ENCODE measurements at regions not wholly inside any gene's neighbourhood (a gene's known extent, or its start where the extent isn't known, plus 50 kb on each side); places are given as distances from the start of the nearest gene placed in this dataset.

DNA sequence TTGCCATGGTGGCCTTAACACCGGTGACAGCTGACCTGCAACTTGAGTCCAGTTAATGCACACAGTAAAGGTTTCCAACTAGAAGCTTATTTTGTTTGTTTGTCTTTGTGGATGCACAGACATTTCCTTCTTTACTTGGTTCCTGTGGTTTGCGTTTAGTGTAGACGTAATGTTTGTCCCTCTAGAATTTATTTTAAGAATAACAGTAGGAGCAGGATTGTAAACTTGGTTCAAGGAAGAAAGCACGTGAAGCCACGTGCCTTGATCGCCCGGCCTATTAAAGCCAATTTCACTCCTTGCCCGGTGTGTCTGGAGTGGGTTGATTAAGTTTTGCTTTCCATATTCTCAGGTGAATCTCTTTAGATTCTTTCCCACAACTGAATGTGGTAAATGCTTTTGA lies 263.2 kb upstream of the C2CD4B start:
- TF ChIP-seq, protein P1, sequence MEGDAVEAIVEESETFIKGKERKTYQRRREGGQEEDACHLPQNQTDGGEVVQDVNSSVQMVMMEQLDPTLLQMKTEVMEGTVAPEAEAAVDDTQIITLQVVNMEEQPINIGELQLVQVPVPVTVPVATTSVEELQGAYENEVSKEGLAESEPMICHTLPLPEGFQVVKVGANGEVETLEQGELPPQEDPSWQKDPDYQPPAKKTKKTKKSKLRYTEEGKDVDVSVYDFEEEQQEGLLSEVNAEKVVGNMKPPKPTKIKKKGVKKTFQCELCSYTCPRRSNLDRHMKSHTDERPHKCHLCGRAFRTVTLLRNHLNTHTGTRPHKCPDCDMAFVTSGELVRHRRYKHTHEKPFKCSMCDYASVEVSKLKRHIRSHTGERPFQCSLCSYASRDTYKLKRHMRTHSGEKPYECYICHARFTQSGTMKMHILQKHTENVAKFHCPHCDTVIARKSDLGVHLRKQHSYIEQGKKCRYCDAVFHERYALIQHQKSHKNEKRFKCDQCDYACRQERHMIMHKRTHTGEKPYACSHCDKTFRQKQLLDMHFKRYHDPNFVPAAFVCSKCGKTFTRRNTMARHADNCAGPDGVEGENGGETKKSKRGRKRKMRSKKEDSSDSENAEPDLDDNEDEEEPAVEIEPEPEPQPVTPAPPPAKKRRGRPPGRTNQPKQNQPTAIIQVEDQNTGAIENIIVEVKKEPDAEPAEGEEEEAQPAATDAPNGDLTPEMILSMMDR (conservative IDR thresholded peaks at IDR 0.05; ENCODE audit: low read length), result no peak
- no peak overlapping the region for H3K4me3 ChIP-seq (ENCODE audit: low read length)
- DNase-seq (ENCODE audit: low read depth), result no peak

DNA sequence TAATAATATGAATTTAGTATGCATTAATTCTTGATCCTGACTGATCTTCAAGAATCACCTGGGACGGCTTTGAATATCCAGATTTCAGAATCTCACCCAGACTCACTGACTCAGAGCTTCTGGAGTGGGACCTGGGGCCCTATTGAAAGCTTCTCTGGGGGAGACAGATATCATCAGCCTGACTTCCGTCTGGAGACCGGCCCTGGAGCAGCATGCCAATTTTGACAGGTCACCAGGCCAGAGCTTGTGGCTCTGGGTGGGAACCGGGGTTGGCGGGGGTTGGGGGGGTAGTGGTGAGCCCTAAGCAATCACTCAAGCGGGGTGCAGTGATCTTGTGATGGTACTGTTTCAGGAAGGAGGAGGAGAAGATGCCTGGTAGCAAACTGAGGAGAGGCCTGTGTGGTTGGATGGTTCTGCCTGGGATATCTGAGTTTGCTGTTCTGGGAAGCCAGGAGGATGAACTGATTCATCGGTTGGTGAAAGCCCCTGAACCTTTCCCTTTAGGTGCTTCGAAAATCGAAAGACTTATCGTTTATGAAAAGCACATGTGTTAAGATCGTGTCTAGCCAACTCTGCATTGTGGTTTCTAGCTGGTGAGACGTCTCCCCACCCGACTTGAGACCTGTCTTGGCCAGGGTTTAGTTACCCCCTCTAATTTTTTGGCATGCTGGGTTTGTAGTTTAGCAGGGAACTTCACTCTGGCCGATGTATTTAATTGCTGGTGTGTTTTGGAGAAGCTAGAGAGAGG lies 263.9 kb upstream of the C2CD4B start:
- H3K4me3 ChIP-seq (ENCODE audit: low read length), result no peak overlapping the region
- TF ChIP-seq, protein P1 (conservative IDR thresholded peaks at IDR 0.05; ENCODE audit: low read length), result no peak
- no peak for DNase-seq (ENCODE audit: low read depth)

DNA sequence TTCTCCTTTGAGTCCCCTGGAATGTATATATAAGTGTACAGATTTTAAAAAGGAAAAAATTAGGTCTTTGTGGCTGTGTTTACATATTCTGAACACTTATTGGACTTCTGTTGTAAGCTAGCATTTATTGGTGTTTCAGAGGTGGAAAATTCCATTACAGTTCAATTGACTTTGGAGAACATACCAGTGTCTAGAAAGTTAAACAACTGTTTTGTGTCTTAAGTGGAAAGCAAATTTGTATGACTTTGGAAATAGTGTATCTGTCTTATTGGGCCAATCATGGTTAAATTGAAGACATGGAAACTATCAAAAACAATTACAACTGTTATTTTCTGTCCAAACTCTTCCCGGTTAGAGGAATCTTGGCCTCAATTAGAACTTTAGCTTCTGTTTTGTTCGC lies 265.0 kb upstream of the C2CD4B start:
- TF ChIP-seq, protein P1 (conservative IDR thresholded peaks at IDR 0.05; ENCODE audit: low read length), result no peak
- H3K4me3 ChIP-seq (ENCODE audit: low read length), result no peak overlapping the region
- DNase-seq (ENCODE audit: low read depth), result no peak

DNA sequence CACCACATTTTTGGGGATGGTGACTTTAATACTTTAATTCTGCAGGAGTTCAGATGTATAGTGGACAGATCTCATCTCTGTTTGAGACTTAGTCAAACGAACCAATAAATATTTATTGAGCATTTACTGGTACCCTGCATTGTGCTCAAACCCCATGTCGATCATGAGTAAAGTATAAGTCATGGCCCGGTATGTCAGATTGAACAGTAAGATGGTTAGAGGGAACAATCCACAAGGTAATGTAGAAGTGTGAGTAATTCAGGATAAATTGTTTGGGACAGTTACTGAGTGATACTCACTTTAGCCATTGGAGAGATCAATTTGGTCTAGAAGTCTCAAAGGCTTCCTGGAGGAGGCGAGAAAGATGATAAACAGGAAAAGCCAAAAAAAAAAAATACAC lies 265.5 kb upstream of the C2CD4B start:
- TF ChIP-seq, protein P1 (conservative IDR thresholded peaks at IDR 0.05; ENCODE audit: low read length), result no peak
- H3K4me3 ChIP-seq (ENCODE audit: low read length), result no peak overlapping the region
- DNase-seq (ENCODE audit: low read depth), result no peak

DNA sequence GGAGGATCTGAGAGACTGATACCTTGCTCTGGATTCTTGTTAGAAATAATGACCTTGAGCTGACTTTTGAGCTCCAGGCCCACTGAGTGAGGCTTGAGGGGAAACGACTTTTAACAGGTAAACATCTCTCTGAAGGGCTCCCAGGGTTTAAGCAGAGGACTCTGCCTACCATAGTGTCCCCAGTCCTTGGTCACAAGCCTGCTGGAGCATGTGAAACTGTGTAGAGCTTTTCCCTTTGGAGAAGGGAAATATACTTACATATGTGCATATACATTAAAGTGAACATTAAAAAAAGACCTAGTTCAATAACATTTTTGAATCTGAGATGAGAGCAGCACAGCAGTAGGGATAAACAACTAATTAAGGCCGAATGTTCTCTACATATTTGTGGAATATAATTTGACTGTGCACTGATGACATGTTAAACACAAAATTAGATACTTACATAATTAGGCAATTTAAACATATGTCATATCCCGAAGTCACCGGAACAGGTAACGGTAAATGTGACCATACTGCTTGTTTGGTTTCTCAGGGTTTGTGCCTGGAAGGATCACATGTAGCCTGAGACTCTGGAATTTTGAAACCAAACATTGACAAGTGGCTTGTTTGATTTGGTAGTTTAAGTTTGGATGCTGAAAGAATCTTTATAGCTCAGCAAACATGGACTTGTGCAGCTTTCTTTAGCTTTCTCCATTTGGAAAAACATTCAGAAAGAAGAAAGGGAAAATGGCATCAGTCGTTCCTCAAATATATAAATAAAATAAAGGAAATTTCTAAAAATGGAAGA lies 266.1 kb upstream of the C2CD4B start:
- TF ChIP-seq, protein P1 (conservative IDR thresholded peaks at IDR 0.05; ENCODE audit: low read length), result no peak
- DNase-seq (ENCODE audit: low read depth), result no peak
- no peak overlapping the region for H3K4me3 ChIP-seq (ENCODE audit: low read length)

DNA sequence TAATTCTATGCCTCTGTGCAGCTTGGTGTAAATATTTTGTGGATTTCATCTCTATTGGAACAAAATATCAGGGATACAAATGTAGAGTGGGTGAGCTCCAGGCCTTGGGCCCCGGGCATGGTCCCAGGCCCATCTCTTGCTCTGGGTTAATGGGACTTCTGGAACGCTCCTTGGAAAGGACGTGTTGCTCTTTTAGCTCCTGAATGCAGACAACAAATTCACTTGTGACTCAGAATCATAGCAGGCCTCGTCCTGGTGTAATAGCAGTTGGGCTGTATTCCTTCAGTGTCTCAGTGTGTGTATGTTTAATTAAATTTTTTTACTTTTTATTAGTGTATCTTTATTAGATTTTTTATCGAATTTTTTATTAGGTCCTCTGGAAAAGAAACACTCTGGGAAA lies 266.7 kb upstream of the C2CD4B start:
- TF ChIP-seq, protein P1 (conservative IDR thresholded peaks at IDR 0.05; ENCODE audit: low read length), result no peak
- H3K4me3 ChIP-seq (ENCODE audit: low read length), result no peak overlapping the region
- DNase-seq (ENCODE audit: low read depth), result no peak
